ENCODE measurements at regions not wholly inside any gene's neighbourhood (a gene's known extent, or its start where the extent isn't known, plus 50 kb on each side); places are given as distances from the start of the nearest gene placed in this dataset.

- DNase-seq (ENCODE audit: low spot score) = no peak
- in situ Hi-C loops (cut with MboI; ENCODE audit: low pct_unique_long_range_greater_than_20kb, low sequenced_read_pairs, unreplicated experiment) = no loop called here
- TF ChIP-seq CTCF (IDR thresholded peaks at IDR 0.05; ENCODE audit: extremely low read depth, insufficient read depth, missing control alignments) = no peak
These were observed 155.3 kb upstream of the ABCA1 start for GRCh38 chr9:105083256-105083655.

- DNase-seq (ENCODE audit: low spot score) = no peak
- no peak for TF ChIP-seq CTCF (IDR thresholded peaks at IDR 0.05; ENCODE audit: extremely low read depth, insufficient read depth, missing control alignments)
- in situ Hi-C loops (cut with MboI; ENCODE audit: low pct_unique_long_range_greater_than_20kb, low sequenced_read_pairs, unreplicated experiment) = no loop called here
These were observed 156.2 kb upstream of the SLC44A1 start for GRCh38 chr9:105087910-105088898.

- in situ Hi-C loops (cut with MboI; ENCODE audit: low pct_unique_long_range_greater_than_20kb, low sequenced_read_pairs, unreplicated experiment) = no loop called here
- TF ChIP-seq CTCF (IDR thresholded peaks at IDR 0.05; ENCODE audit: extremely low read depth, insufficient read depth, missing control alignments) = no peak
- no peak for DNase-seq (ENCODE audit: low spot score)
These were observed 154.6 kb upstream of the SLC44A1 start for GRCh38 chr9:105089874-105090273.

GRCh38 chr9:105091004-105091640 is 153.3 kb upstream of the SLC44A1 start:
- no peak for TF ChIP-seq CTCF (IDR thresholded peaks at IDR 0.05; ENCODE audit: extremely low read depth, insufficient read depth, missing control alignments)
- in situ Hi-C loops (cut with MboI; ENCODE audit: low pct_unique_long_range_greater_than_20kb, low sequenced_read_pairs, unreplicated experiment) = no loop called here
- no peak for DNase-seq (ENCODE audit: low spot score)

GRCh38 chr9:105093685-105094084 is 150.8 kb upstream of the SLC44A1 start:
- TF ChIP-seq CTCF (IDR thresholded peaks at IDR 0.05; ENCODE audit: extremely low read depth, insufficient read depth, missing control alignments) = no peak
- DNase-seq (ENCODE audit: low spot score) = no peak
- in situ Hi-C loops (cut with MboI; ENCODE audit: low pct_unique_long_range_greater_than_20kb, low sequenced_read_pairs, unreplicated experiment) = no loop called here

- TF ChIP-seq CTCF (IDR thresholded peaks at IDR 0.05; ENCODE audit: extremely low read depth, insufficient read depth, missing control alignments) = no peak
- no peak for DNase-seq (ENCODE audit: low spot score)
- in situ Hi-C loops (cut with MboI; ENCODE audit: low pct_unique_long_range_greater_than_20kb, low sequenced_read_pairs, unreplicated experiment) = no loop called here
These were observed 146.1 kb upstream of the SLC44A1 start for GRCh38 chr9:105098370-105098769.
